ENCODE measurements at regions not wholly inside any gene's neighbourhood (a gene's known extent, or its start where the extent isn't known, plus 50 kb on each side); places are given as distances from the start of the nearest gene placed in this dataset.
"Not testable (repeated sequence)": the region's sequence is repeated elsewhere in the genome, so short reads cannot be mapped to it uniquely, and the experiment has no call there.

GRCh38 chr15:38017721-38018120, 83.3 kb downstream of the TMCO5A start:
- no peak overlapping the region for H3K27ac Mint-ChIP-seq
- H3K4me1 Mint-ChIP-seq: peaks cover 6% of the 10 kb centered on the region
- TF ChIP-seq, protein P1, sequence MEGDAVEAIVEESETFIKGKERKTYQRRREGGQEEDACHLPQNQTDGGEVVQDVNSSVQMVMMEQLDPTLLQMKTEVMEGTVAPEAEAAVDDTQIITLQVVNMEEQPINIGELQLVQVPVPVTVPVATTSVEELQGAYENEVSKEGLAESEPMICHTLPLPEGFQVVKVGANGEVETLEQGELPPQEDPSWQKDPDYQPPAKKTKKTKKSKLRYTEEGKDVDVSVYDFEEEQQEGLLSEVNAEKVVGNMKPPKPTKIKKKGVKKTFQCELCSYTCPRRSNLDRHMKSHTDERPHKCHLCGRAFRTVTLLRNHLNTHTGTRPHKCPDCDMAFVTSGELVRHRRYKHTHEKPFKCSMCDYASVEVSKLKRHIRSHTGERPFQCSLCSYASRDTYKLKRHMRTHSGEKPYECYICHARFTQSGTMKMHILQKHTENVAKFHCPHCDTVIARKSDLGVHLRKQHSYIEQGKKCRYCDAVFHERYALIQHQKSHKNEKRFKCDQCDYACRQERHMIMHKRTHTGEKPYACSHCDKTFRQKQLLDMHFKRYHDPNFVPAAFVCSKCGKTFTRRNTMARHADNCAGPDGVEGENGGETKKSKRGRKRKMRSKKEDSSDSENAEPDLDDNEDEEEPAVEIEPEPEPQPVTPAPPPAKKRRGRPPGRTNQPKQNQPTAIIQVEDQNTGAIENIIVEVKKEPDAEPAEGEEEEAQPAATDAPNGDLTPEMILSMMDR (IDR thresholded peaks at IDR 0.05; ENCODE audit: unreplicated experiment): no peak
- no peaks in the 10 kb centered on the region for H3K27me3 Mint-ChIP-seq (ENCODE audit: low read depth)
- H3K9me3 Mint-ChIP-seq: no peaks in the 10 kb centered on the region
- no peak for DNase-seq (ENCODE audit: low spot score in 2 of 2, unreplicated experiment in 2 of 2)
- H3K4me3 Mint-ChIP-seq: no peak overlapping the region
- no peaks in the 10 kb centered on the region for H3K36me3 Mint-ChIP-seq

- Mint-ChIP-seq H3K4me1 (peaks cover 2% of the 10 kb centered on the region), H3K9me3 (peaks cover 7% of the 10 kb centered on the region), H3K36me3 (no peaks in the 10 kb centered on the region), H3K4me3 (no peak overlapping the region), H3K27me3 (ENCODE audit: low read depth) (no peaks in the 10 kb centered on the region), H3K27ac (no peak overlapping the region)
- DNase-seq (ENCODE audit: low spot score in 2 of 2, unreplicated experiment in 2 of 2): no peak
- TF ChIP-seq, protein P1 (IDR thresholded peaks at IDR 0.05; ENCODE audit: unreplicated experiment): no peak
These were observed 84.6 kb downstream of the TMCO5A start for GRCh38 chr15:38019066-38019465.

GRCh38 chr15:38021259-38021658, 86.8 kb downstream of the TMCO5A start:
- DNase-seq (ENCODE audit: low spot score in 2 of 2, unreplicated experiment in 2 of 2): no peak
- Mint-ChIP-seq H3K9me3 (peaks cover 15% of the 10 kb centered on the region), H3K4me3 (no peak overlapping the region), H3K4me1 (no peaks in the 10 kb centered on the region), H3K27ac (no peak overlapping the region), H3K27me3 (ENCODE audit: low read depth) (no peaks in the 10 kb centered on the region), H3K36me3 (no peaks in the 10 kb centered on the region)
- TF ChIP-seq, protein P1 (IDR thresholded peaks at IDR 0.05; ENCODE audit: unreplicated experiment): no peak

- no peak overlapping the region for H3K4me3 Mint-ChIP-seq
- H3K27ac Mint-ChIP-seq: no peak overlapping the region
- peaks cover 23% of the 10 kb centered on the region for H3K9me3 Mint-ChIP-seq
- TF ChIP-seq, protein P1 (IDR thresholded peaks at IDR 0.05; ENCODE audit: unreplicated experiment): no peak
- H3K36me3 Mint-ChIP-seq: no peaks in the 10 kb centered on the region
- H3K4me1 Mint-ChIP-seq: no peaks in the 10 kb centered on the region
- DNase-seq (ENCODE audit: low spot score in 2 of 2, unreplicated experiment in 2 of 2): no peak
- H3K27me3 Mint-ChIP-seq (ENCODE audit: low read depth): no peaks in the 10 kb centered on the region
These were observed 90.1 kb downstream of the TMCO5A start for GRCh38 chr15:38024293-38025091.

GRCh38 chr15:38025656-38026055, 91.2 kb downstream of the TMCO5A start:
- not testable (repeated sequence) for DNase-seq (ENCODE audit: low spot score in 2 of 2, unreplicated experiment in 2 of 2); H3K36me3 Mint-ChIP-seq; H3K4me1 Mint-ChIP-seq; H3K4me3 Mint-ChIP-seq; H3K27ac Mint-ChIP-seq; H3K27me3 Mint-ChIP-seq (ENCODE audit: low read depth)
- H3K9me3 Mint-ChIP-seq: peaks cover 23% of the 10 kb centered on the region

DNA sequence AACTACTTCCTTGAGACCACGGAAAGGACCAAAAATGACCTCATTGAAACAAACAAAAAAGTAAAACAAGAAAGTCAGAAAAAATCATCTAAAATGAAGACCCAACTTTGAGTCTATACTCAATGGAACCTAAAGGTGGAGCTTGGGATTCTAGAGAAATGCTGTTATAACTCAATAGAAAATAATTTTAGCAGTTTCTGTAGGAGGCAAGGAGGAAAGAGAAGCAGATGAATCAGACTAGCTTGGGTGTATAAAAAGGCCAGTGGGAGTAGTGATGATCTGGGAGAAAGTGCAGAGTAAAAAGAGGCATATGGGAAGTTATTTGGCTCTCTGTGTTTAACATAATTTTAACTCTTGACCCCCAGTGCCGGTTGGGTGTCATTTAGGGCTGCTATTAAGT, 94.4 kb downstream of the TMCO5A start:
- Mint-ChIP-seq H3K36me3 (no peaks in the 10 kb centered on the region), H3K27me3 (ENCODE audit: low read depth) (no peaks in the 10 kb centered on the region), H3K4me3 (no peak overlapping the region), H3K4me1 (no peaks in the 10 kb centered on the region), H3K9me3 (peaks cover 19% of the 10 kb centered on the region), H3K27ac (no peak overlapping the region)
- TF ChIP-seq, protein P1 (IDR thresholded peaks at IDR 0.05; ENCODE audit: unreplicated experiment): no peak
- no peak for DNase-seq (ENCODE audit: low spot score in 2 of 2, unreplicated experiment in 2 of 2)

All from mesothelial cell of epicardium (in vitro differentiated cells).